GM21825 (cell line): ENCODE measurements at regions not wholly inside any gene's neighbourhood (a gene's known extent, or its start where the extent isn't known, plus 50 kb on each side); places are given as distances from the start of the nearest gene placed in this dataset.

ENCODE experiments used
- ATAC-seq: cut with Tn5 transposase; IDR thresholded peaks from one replicate; pipeline ENCODE4 v1.9.1; 2021; ENCODE audit warnings: mild to moderate bottlenecking, moderate library complexity; ENCODE audit not compliant: unreplicated experiment

- no peak for ATAC-seq
Observed at GRCh38 chr18:55093808-55094207, 134.5 kb upstream of the CCDC68 start.

- no peak for ATAC-seq
Observed at GRCh38 chr18:55093295-55093694, 134.0 kb upstream of the CCDC68 start.

- ATAC-seq, result no peak
Observed at GRCh38 chr18:55092166-55092565, 132.9 kb upstream of the CCDC68 start.

GRCh38 chr18:55090564-55091188 is 131.4 kb upstream of the CCDC68 start:
- no peak for ATAC-seq

GRCh38 chr18:55089610-55090009 is 130.3 kb upstream of the CCDC68 start:
- ATAC-seq, result no peak

GRCh38 chr18:55088561-55088960 is 129.3 kb upstream of the CCDC68 start:
- no peak for ATAC-seq

- no peak for ATAC-seq
Observed at GRCh38 chr18:55088000-55088401, 128.7 kb upstream of the CCDC68 start.

- no peak for ATAC-seq
Observed at GRCh38 chr18:55086906-55087305, 127.6 kb upstream of the CCDC68 start.

- no peak for ATAC-seq
Observed at GRCh38 chr18:55085557-55086285, 126.5 kb upstream of the CCDC68 start.

GRCh38 chr18:55084550-55084949 is 125.3 kb upstream of the CCDC68 start:
- ATAC-seq, result no peak

- ATAC-seq, result no peak
Observed at GRCh38 chr18:55083461-55083860, 124.2 kb upstream of the CCDC68 start.

- no peak for ATAC-seq
Observed at GRCh38 chr18:55079481-55080355, 120.5 kb upstream of the CCDC68 start.

GRCh38 chr18:55079067-55079466 is 119.8 kb upstream of the CCDC68 start:
- ATAC-seq, result no peak

GRCh38 chr18:55078303-55078932 is 119.2 kb upstream of the CCDC68 start:
- no peak for ATAC-seq

GRCh38 chr18:55076643-55077218 is 117.5 kb upstream of the CCDC68 start:
- ATAC-seq, result no peak

GRCh38 chr18:55073834-55074233 is 114.6 kb upstream of the CCDC68 start:
- no peak for ATAC-seq

- no peak for ATAC-seq
Observed at GRCh38 chr18:55073116-55073515, 113.9 kb upstream of the CCDC68 start.

- no peak for ATAC-seq
Observed at GRCh38 chr18:55072698-55073097, 113.4 kb upstream of the CCDC68 start.

GRCh38 chr18:55072181-55072580 is 112.9 kb upstream of the CCDC68 start:
- ATAC-seq, result no peak

GRCh38 chr18:55069497-55069896 is 110.2 kb upstream of the CCDC68 start:
- peak; percentile 66 for ATAC-seq

GRCh38 chr18:55064760-55065159 is 105.5 kb upstream of the CCDC68 start:
- peak; percentile 54 for ATAC-seq
